Parathyroid adenoma (tissue), 2 donors: ENCODE measurements at regions not wholly inside any gene's neighbourhood (a gene's known extent, or its start where the extent isn't known, plus 50 kb on each side); places are given as distances from the start of the nearest gene placed in this dataset.
A peak's percentile ranks its signal among the peaks of the same experiment; 100 is the strongest.

Source experiments
- H2AFZ ChIP-seq: fragments of 300-600 bp; sonication (generic); one replicate; pipeline ENCODE4 v1.7.0; 2017; ENCODE audit warnings: antibody characterized with exemption, mild to moderate bottlenecking
- H3K27ac ChIP-seq: fragments of 300-600 bp; sonication (generic); one replicate; pipeline ENCODE4 v1.7.0; 2017
- H3K27me3 ChIP-seq: fragments of 300-600 bp; sonication (generic); one replicate; pipeline ENCODE4 v1.7.0; 2017; ENCODE audit warnings: low read length; ENCODE audit not compliant: control insufficient read depth, insufficient read depth
- H3K36me3 ChIP-seq: fragments of 300-600 bp; sonication (generic); one replicate; pipeline ENCODE4 v1.7.0; 2017; ENCODE audit warnings: low read length; ENCODE audit not compliant: control insufficient read depth, insufficient read depth
- H3K4me1 ChIP-seq: fragments of 300-600 bp; sonication (generic); one replicate; pipeline ENCODE4 v1.7.0; 2017; ENCODE audit warnings: control low read depth
- H3K4me2 ChIP-seq: fragments of 300-600 bp; sonication (generic); one replicate; pipeline ENCODE4 v1.7.0; 2017; ENCODE audit warnings: low read length
- H3K4me3 ChIP-seq: fragments of 300-600 bp; sonication (generic); one replicate; pipeline ENCODE4 v1.7.0; 2017; ENCODE audit warnings: low read depth, low read length
- H3K79me2 ChIP-seq: fragments of 300-600 bp; sonication (generic); one replicate; pipeline ENCODE4 v1.7.0; 2017; ENCODE audit warnings: control low read depth
- H3K9ac ChIP-seq: fragments of 300-600 bp; sonication (generic); one replicate; pipeline ENCODE4 v1.7.0; 2017; ENCODE audit warnings: mild to moderate bottlenecking
- H3K9me3 ChIP-seq: fragments of 300-600 bp; sonication (generic); one replicate; pipeline ENCODE4 v1.7.0; 2017; ENCODE audit warnings: low read length; ENCODE audit not compliant: control insufficient read depth
- TF ChIP-seq, protein P1 (sequence below): fragments of 300-600 bp; sonication (generic); IDR thresholded peaks from one replicate; pipeline ENCODE4 v1.7.0; 2017; ENCODE audit warnings: antibody characterized with exemption, mild to moderate bottlenecking
- donor health status: primary hyperparathyroidism.

DNA sequence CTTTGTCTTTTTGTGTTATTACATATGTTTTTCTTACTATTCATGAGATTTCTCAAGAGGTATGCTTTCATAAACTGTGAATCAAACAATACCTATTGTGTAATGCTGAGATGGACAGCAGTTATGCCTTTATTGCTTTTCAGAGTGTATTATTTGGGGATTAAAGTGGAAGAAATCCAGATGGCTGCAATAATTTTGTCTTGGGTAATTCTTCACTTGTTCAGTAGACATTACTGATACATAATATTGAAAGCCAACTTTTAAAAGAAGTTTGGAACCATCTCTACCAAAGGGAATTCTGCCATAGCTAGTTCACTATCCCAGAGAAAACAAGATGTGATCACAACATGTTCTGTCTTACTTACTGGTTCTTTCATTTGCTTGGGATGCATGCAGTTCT is 253.4 kb upstream of the ZSWIM2 start:
- Histone ChIP-seq H2AFZ (no peak overlapping the region), H3K4me1 (no peaks in the 10 kb centered on the region), H3K4me3 (no peak overlapping the region), H3K36me3 (no peaks in the 10 kb centered on the region), H3K27ac (no peak overlapping the region), H3K9me3 (no peaks in the 10 kb centered on the region), H3K4me2 (no peak overlapping the region), H3K27me3 (no peaks in the 10 kb centered on the region), H3K79me2 (no peaks in the 10 kb centered on the region), H3K9ac (no peak overlapping the region)
- TF ChIP-seq, protein P1, sequence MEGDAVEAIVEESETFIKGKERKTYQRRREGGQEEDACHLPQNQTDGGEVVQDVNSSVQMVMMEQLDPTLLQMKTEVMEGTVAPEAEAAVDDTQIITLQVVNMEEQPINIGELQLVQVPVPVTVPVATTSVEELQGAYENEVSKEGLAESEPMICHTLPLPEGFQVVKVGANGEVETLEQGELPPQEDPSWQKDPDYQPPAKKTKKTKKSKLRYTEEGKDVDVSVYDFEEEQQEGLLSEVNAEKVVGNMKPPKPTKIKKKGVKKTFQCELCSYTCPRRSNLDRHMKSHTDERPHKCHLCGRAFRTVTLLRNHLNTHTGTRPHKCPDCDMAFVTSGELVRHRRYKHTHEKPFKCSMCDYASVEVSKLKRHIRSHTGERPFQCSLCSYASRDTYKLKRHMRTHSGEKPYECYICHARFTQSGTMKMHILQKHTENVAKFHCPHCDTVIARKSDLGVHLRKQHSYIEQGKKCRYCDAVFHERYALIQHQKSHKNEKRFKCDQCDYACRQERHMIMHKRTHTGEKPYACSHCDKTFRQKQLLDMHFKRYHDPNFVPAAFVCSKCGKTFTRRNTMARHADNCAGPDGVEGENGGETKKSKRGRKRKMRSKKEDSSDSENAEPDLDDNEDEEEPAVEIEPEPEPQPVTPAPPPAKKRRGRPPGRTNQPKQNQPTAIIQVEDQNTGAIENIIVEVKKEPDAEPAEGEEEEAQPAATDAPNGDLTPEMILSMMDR: no peak

GRCh38 chr2:187098154-187098553 is 249.2 kb upstream of the ZSWIM2 start:
- Histone ChIP-seq H3K27me3 (no peaks in the 10 kb centered on the region), H2AFZ (no peak overlapping the region), H3K79me2 (no peaks in the 10 kb centered on the region), H3K4me3 (no peak overlapping the region), H3K36me3 (no peaks in the 10 kb centered on the region), H3K4me2 (no peak overlapping the region), H3K4me1 (no peaks in the 10 kb centered on the region), H3K9me3 (no peaks in the 10 kb centered on the region), H3K27ac (no peak overlapping the region), H3K9ac (no peak overlapping the region)
- TF ChIP-seq, protein P1: no peak

DNA sequence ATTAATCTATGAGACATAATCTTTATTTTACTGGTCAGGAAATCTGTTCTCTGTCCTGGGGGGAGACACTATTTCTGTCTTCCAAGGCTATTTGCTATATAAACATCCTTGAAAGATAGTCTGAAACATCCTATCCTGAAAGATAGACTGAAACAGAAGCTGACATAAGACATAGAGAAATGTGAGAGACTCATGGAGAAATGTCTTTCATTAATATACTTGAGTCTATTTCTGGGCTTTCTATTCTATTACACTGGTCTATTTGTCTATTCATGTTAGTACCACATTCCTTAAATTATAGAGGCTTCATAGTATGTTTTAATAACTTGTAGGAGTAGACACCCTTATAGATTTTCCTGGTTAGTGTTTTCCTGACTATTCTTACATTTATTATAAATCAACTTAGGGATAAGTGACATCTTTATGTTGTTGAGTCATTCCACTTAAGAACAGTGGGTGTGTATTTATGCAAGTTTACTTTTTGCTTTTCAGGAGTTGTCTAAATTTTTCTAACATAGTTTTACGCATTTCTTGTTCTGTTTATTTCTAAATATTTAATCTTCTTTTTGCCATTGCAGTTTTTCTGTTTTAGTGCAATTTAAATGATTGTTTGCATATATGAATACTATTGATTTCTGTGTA is 244.9 kb upstream of the ZSWIM2 start:
- Histone ChIP-seq H3K4me2 (no peak overlapping the region), H3K27ac (no peak overlapping the region), H2AFZ (no peak overlapping the region), H3K4me1 (no peaks in the 10 kb centered on the region), H3K27me3 (no peaks in the 10 kb centered on the region), H3K79me2 (no peaks in the 10 kb centered on the region), H3K4me3 (no peak overlapping the region), H3K36me3 (no peaks in the 10 kb centered on the region), H3K9ac (no peak overlapping the region), H3K9me3 (no peaks in the 10 kb centered on the region)
- TF ChIP-seq, protein P1: no peak

GRCh38 chr2:187091664-187092063 is 242.7 kb upstream of the ZSWIM2 start:
- H3K27ac ChIP-seq: no peak overlapping the region
- TF ChIP-seq, protein P1: no peak
- H3K4me3 ChIP-seq: no peak overlapping the region
- no peaks in the 10 kb centered on the region for H3K27me3 ChIP-seq
- no peaks in the 10 kb centered on the region for H3K36me3 ChIP-seq
- H3K9ac ChIP-seq: no peak overlapping the region
- no peaks in the 10 kb centered on the region for H3K4me1 ChIP-seq
- no peaks in the 10 kb centered on the region for H3K79me2 ChIP-seq
- no peaks in the 10 kb centered on the region for H3K9me3 ChIP-seq
- H2AFZ ChIP-seq: peak overlapping the region; percentile 14
- H3K4me2 ChIP-seq: no peak overlapping the region

DNA sequence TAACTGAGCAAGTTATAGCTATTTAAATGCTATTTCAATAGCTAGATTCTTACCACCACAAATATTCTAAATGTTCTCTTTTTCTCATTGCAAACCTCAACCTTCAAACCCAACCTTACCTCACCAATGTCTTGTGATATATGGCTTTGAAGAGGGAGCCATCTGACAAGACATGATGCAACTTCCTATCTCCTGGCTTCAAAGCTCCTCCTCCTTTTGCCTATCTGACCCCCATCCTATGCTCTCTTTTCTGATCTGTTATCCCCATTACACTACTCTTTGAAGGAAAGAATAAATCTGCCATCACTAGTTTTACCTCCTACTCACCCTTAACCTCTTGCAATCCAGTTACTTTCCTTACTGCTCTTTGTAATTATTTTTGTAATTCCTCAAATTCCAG is 235.6 kb upstream of the ZSWIM2 start:
- H3K27me3 ChIP-seq: no peaks in the 10 kb centered on the region
- no peak overlapping the region for H3K4me3 ChIP-seq
- H3K9me3 ChIP-seq: no peaks in the 10 kb centered on the region
- TF ChIP-seq, protein P1: no peak
- H3K79me2 ChIP-seq: no peaks in the 10 kb centered on the region
- H3K36me3 ChIP-seq: no peaks in the 10 kb centered on the region
- H3K9ac ChIP-seq: no peak overlapping the region
- no peak overlapping the region for H2AFZ ChIP-seq
- H3K4me1 ChIP-seq: no peaks in the 10 kb centered on the region
- no peak overlapping the region for H3K4me2 ChIP-seq
- no peak overlapping the region for H3K27ac ChIP-seq
